HG03457 (cell line): ENCODE measurements at regions not wholly inside any gene's neighbourhood (a gene's known extent, or its start where the extent isn't known, plus 50 kb on each side); places are given as distances from the start of the nearest gene placed in this dataset.

Source experiments
- ATAC-seq: cut with Tn5 transposase; IDR thresholded peaks from one replicate; pipeline ENCODE4 v1.9.1; 2021; ENCODE audit warnings: moderate number of reproducible peaks; ENCODE audit not compliant: unreplicated experiment

DNA sequence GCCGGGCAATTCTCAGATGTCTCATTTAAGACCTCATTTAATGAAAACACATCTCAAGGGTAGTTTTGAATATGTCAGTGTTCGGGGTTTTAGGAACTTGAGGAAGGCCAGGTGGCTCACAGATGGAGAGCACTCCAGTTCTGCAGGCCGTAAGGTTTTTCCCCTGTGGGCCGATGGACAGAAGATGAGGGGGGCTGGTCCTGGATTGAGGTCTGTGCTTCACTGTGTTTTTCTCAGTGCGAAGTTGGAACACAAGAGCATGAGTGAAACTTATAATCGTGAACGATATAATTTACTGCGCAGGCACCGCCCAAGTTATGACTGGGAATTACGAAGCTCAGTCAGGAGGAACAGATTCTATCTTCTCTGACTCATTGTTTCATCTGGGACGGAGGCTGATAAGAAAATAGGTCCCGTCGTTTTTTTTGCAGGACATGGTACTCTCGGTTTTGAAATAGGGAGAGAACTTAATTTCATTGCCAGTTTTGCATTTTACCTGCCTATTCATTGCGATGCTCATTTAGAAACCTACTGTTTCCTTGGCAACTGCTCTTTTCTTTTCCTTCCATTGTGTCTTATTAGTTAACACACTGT is 591.0 kb upstream of the PFKP start:
- no peak for ATAC-seq

DNA sequence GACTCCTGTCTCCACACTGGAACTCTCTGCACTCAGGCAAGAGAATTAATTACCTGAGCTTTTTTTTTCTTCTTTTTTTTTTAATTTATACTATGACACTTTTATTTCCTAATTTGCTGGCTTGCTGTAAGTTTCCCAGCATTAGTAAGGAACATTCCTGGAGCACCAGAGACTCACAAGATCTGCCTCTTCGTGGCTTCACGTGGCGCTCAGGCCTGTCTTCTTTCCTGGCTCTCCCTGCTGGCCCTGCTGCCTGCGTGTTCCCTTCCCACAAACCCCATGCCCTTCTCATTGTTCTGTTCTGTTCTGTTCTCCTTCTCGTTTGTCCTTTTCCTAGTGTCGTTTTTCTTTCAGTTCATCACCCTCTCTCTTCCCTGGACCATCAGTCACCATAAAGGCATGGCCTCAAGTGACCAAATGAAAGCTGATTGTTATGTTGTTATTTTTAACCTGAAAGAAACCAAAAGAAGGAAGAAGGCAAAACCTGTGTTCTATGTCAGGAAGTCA is 591.6 kb upstream of the PFKP start:
- no peak for ATAC-seq

DNA sequence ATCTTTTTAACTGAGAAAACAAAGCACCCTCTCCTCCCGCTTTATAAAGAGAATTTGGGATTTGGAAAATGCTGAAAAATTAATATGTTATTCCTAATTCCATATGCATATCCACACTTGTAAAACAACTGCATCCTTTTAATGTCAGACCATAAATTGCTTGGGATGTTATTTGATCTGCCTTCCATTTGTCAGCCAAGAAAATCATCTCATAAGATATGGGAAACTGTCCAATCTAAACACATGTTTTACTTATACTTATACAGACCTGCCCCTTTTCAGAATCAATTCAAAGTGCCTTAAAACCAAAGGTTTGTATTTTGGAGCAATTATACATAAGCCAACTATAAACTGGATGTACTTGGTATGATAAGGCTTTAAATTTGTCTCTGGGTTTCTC is 595.5 kb upstream of the PFKP start:
- ATAC-seq, result no peak

DNA sequence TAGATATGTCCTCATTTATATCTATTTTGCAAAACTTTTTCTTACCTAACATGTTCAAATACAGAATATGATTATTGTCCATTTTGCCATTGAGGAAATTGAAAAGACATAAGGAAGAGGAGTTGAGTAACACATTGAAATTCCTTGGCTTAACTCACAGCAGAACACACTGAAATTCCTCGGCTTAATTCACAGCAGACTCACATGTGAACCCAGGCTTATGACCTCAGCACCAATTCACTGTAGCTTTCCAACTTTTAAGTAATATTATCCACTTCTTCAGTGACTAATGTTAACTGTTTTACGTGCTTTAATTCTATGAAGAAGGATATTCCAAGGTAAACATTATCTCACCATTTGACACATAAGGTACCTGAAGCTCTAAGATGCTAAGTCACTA is 597.5 kb upstream of the PFKP start:
- ATAC-seq, result no peak

DNA sequence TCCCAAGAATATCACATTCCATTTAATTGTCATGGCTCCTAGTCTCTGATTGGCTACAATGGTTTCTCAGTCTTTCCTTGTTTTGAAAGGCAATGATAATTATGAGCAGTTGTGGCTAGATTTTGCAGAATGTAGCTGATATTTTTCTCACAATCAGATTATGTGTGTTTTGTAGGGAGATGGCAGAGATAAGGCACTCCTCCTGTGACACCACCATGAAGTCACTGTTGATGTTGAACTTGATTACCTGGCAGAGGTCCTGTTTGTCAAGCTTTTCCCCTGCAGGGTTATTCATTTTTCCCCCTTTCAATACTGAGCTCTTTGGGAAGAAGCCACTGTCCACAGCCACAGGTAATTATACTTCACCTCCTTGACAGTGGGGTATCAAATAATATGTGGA is 602.9 kb upstream of the PFKP start:
- no peak for ATAC-seq

DNA sequence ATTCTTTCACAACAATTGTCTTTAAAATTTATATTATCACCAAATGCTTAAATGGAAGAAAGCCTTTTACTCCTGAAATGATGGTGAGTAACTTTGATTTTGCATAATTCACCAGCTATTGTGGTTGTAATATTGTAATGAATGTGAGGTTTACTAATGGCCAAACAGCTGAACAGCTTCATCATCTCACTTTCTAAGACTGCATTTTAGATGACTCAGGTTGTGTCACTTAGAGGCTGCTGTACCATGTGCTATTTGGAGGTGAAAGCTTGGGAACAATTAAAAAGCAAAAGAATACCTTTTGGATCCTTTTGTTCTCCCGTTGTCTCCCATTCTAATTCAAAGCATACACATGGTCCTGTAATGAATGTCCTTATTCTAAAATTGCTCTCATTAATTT is 604.0 kb upstream of the PFKP start:
- ATAC-seq, result no peak

DNA sequence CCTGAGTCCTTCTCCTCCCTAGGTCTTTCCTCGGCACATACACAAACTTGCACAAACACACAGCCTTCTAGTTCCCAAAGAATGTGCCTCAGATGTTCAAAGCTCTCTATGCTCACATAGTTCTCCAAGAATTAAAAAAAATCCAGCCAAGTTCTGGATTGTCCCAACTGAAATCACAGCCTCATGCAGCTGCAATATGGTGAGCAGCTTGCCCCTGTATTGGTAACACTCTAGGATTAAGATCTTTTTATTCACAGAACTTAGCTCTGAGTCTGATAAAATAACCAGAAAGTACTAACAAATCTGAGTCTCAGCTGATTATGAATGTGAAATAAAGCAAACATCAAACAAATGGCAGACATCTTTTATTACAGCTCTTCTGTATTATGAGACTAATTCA is 604.8 kb upstream of the PFKP start:
- no peak for ATAC-seq

DNA sequence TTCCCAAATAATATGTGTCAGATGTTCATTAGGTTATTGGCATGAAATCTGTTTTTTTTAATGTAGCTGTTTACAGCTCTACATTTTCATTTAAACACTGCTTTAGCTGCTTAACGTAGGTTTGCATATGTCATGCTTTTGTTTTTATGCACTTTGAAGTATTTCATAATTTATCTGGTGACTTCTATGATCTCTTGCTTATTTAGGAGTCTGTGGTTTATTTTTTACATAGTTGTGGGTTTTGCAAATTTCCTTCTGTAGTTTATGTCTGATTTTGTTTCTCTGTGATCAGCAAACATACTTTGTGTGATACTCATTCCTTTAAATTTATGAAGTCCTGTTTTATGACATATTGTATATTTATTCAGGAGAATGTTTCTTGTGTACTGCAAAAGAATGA is 606.5 kb upstream of the PFKP start:
- ATAC-seq, result no peak

DNA sequence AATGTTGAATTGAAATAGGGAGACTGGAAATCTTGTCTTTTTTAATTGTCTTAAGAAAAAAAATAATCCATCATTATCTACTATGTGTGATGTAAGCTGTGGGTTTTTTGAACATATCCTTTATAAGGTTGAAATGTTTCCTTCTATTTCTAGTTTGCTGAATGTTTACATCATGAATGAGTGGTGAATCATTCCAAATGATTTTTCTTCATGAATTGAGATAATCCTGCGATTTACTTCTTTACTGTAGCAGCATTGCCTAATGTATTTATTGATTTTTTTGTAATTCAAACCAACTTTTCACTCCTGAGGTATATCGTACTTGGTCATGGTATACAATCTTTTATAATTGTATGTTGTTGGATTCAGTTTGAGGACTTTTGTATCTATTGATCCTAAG is 607.6 kb upstream of the PFKP start:
- ATAC-seq, result no peak

DNA sequence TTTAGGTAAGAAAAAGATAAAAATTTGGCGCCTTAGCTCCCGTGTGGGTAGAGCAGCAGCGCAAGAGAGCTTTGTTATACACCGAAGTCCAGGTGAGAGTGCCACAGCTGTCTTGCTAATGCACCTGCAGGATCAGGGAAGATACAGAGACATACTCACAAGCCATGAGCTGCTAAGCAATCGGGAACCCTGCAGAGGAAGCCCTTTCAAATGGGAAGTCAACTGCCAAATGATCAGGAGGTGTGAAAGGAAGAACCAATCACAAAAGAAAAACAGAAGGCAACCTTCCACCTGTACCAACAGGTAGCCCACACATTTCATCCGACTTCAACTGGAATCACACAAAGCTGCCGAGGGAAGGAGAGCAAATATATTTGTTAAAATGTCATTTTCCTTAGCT is 610.5 kb upstream of the PFKP start:
- no peak for ATAC-seq

DNA sequence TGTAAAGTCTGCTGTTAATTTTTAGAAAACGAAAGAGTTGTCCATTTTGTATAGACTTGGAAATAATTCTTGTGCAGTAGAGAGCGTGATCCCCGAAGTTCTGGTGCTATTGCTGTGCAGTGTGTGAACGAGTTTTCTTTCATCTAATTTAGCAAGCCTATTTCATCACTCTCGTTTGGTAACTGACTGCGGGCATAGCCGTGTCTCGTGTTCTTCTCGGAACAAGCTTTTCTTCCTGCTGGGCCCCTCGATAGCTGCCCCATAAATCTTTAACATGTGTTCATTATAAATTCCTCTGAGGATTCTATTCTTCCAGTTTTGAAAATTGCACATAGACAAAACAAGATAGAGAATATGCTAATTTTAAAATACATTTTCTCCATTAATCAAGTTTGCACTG is 622.0 kb upstream of the PFKP start:
- no peak for ATAC-seq

DNA sequence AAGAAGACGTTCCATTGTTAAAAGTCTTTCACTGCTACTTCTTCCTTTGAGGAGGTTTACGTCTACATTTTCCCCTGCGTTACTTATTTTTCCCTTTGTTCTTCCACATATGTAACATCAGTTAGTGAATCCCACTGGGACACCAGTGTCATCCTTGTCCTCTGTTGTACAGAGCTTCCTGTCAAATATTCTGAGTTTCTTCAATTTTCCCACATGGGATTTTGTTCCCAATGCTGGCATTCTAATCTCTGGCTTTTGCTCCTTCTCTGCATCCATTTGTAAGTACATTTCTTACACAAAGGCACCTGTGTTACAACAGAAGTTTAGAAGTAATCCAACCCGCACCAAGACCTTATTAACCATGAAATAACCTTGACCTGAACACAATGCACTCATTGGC is 627.4 kb upstream of the PFKP start:
- ATAC-seq, result no peak

DNA sequence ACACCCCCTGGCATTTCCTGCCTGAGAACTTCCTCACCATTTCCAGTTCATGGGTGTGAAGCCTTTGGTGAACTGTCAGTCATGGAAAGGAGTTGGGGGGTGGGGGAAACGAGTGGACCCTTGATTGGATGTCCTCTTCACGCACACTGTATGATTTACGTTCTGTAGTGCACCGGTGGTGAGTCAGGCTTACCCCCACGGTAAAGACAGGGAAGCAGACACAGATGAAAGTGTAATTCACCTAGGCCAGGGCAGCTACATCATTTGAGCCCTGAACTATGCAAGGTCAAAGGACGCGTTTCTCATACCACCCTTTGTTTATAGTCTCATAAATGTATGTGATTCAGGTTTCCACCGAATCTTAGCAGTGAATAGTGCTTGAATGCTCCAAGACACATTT is 628.3 kb upstream of the PFKP start:
- no peak for ATAC-seq

DNA sequence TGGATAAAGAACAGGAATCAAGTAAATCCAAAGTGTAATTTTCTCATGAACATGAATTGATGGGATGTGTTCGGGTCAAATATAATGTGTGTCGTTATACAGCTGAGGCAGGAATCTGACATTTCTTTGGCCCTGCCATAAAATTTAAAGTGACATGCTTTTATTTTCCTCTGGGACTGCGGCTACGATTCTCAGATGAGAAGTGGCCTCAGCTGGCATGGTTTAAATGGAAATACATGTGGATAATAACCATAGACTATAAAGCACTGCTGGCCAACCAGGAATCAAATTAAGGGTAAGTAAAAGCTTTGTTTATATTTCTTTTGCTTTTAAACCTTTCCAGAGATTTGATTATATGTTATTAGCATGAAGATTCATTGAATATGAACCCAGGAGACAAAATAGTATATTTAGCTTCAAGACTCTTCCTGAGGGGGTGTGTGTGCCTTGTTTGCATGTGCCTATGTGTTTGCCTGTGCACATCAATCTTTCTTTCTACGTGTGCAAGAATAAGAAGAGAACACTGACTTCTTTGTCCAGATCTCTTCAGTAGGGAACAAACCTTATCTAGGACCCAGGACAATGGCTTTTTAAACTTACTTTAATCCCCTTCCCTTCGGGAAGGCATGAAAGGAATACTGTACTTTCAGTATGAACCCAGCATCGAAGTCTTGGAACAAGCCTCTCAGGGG is 629.0 kb upstream of the PFKP start:
- no peak for ATAC-seq

DNA sequence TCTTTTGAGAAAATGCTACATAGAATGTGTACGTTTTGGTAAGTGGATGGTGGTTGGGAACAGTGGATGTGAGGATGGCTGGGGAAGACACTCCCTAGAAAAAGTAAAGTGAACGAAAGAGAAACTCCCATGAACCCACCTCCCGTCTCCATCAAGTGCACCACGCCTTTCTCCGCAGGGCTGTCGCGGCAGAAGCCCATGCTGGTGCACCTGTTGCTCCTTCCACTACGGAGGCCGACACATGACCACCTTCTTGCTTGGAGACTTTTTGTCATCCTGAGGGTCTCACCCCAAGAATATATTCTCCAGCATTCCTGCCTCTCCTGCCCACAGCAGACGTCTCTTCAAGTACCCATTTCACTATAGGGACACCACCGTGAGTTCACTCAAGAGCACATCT is 630.4 kb upstream of the PFKP start:
- ATAC-seq, result no peak

DNA sequence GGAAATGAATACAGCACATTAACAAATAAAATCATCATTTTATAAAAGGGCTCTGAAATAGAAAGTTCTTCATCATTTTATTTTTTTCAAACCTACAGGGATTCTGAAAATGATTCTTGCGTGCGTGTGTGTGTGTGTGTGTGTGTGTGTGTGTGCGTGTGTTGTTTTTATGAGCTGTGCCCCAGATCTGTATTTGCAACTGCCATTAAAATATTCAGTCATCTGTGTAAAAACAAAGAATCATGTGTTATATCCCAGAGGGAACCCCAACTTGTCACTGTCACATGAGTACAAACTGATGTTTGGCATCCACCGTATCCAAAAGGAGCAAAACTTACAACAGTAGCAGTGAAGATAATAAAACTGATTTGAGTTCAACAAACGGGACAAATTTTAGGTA is 635.4 kb upstream of the PFKP start:
- ATAC-seq, result no peak

DNA sequence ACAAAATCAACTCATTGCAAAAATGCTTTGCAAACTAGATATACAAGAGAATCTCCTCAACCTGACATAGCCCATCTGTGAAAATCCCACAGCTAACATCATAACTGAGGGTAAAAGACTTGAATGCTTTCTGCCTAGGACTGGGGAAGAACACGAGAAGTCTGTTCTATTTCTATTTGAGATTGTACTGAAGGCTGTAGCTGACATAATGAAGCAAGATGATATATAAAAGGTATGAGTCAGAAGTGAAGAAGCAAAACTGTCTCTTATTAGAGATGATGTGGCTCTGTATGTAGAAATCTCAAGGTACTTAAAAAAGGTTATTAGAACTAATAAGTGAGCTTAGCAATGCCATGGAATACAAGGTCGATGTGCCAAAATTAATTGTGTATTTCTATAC is 639.9 kb upstream of the PFKP start:
- ATAC-seq, result no peak

DNA sequence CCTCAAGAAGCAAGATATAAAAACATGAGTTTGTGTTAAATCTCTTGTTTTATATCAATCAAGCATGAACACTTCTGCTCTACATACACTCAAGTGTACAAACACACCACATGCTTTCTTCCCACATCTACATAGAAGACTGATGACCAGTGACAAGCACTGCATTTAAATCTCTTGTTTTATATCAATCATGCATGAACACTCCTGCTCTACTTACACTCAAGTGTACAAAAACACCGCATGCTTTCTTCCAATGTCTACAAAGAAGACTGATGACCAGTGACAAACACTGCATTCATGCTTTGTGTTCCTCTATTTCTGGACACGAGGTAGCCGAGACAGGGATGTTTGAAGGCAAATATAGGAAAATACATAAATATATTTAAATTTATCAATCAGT is 642.0 kb upstream of the PFKP start:
- no peak for ATAC-seq

DNA sequence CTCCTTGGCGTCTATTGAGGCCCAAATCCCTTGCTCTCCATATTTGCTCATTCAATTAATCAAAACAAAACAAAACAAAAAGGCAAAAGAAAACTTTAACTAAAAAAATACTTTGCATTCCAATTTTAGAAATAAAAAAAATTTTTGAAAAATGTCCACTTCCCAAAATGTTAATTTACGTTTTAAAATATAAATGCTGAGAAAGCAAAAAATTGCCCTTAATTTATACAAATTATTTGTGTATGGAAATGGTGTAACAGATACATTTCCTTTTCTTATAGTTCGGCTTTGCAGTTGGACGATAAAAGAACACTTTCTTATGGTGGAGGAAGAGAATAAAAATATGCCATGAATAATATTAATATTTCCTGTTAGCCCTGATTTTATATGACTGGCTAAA is 652.8 kb upstream of the PFKP start:
- ATAC-seq, result no peak

DNA sequence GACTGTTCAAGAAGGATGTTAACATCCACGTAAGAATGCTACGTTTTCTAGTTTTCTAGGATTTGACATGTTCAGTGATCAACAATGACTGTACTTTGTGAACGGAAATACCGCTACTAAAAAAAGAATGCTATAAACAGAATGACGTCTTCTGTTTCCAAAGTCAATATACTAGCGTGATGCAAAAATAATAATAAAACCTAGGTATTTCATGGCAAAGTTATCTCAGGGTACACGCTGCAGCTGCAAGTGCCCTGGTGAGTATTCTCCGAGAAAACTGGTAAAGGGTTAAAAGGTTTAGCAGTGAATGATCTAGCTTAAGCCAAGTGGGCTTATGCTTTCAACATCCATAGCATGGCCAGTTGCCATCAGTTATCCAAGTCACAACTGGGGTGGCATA is 653.3 kb upstream of the PFKP start:
- no peak for ATAC-seq

DNA sequence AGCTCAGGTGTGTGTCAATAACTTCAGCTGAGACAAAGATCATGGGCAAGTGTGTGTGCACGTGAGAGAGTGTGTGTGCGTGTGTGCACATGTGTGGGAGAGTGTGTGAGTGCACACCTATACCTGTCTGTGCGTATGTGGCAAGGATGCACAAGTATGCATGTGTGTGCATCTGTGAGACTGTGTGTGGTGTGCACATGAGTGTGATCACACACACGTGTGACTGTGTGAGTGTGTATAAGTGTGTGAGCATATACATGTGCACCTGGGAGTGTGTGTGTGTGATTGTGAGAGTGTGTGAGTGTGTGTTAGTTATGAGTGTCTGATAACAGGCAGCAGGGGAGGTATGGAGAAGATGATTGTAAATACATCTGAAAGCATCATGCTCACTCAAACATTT is 657.3 kb upstream of the PFKP start:
- no peak for ATAC-seq

DNA sequence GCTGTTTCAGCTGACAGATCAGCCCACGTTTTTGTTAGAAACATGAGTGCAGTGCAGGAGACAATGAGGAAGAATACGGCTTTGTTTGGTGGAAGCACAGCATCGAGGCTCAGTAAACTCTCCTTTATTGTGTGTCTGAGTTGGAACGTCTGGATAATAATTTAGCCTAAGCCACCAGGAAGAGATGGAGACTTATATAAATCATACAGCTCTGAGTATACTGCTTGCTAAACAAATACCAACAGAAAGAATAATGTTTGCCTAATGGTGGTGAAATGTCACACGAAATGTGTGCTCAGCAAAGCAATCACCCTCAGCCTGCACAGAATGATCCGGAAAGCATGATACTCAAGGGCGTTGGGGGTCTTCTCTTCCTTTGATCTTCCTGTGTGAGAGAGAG is 664.1 kb upstream of the ADARB2 start:
- ATAC-seq, result no peak

DNA sequence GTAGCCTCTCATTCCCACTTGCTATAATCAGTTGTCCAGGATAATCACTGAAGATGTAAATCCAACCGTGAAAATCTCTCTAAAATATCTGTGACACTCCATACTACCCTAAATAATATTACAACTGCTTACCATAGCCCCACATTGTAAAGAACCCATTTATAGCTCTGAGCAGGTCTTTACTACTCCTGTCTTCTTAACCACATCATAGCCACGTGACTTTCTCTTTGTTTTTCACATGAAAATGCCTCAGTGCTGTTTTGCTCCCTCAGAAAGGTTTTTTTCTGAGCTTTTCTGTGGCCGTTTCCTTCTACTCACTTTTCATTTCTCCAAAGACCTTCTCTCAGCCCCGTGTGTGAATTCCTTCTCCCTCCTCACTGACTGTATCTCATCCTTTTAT is 662.2 kb upstream of the ADARB2 start:
- ATAC-seq, result no peak
